ENCODE measurements at regions not wholly inside any gene's neighbourhood (a gene's known extent, or its start where the extent isn't known, plus 50 kb on each side); places are given as distances from the start of the nearest gene placed in this dataset.

DNA sequence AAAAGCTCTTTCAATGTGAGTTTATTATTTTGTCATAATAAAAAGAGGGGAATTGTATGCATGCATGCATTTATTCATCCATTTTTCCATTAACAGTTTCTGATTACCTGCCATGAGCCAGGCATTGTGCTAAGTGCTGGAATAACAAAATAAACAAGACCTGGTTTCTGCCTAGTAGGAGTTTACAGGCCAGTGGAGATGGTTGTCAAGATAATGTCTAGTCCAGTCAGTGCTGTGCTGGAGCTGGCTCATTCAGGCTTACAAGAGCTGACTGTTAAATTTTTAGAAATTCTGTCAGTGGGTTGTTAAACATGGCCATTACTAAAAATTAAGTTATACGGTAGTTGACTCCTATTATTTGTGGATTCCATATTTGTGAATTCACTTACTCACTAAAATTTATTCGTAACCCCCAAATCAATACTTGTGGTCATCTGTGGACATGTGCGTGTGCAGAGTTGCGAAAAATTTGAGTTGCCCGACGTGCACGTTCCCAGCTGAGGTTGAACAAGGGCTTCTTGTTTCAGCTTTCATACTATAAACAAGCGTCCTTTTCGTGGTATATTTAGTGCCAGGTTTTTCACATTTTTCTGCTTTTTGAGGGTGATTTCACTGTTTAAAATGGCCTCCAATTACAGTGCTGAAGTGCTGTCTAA, 172.3 kb upstream of the RPS6KA3 start:
- H3K4me3 ChIP-seq (ENCODE audit: control insufficient read depth, low read depth, low read length), result no peak overlapping the region
- DNase-seq (ENCODE audit: low read depth), result no peak

DNA sequence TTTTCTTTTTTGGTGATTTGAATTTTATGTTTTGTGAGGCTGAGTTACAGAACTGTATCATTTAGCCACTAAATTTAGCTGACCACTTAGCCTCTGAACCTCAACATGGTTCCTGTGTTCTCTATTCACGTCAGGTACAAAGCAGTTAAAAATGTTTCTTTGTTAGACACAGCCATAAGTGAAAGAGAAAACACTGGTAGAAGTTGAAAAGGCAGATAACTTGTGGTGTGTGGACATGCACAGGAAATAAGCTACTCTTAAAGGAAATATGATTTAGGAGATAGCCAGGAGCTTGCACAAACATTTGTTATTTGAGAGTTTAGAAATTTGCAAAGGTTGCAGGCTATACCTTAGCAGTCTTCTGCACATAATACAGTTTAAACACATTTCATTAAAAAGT, 171.0 kb upstream of the RPS6KA3 start:
- H3K4me3 ChIP-seq (ENCODE audit: control insufficient read depth, low read depth, low read length), result no peak overlapping the region
- DNase-seq (ENCODE audit: low read depth), result no peak
- TF ChIP-seq, protein P1, sequence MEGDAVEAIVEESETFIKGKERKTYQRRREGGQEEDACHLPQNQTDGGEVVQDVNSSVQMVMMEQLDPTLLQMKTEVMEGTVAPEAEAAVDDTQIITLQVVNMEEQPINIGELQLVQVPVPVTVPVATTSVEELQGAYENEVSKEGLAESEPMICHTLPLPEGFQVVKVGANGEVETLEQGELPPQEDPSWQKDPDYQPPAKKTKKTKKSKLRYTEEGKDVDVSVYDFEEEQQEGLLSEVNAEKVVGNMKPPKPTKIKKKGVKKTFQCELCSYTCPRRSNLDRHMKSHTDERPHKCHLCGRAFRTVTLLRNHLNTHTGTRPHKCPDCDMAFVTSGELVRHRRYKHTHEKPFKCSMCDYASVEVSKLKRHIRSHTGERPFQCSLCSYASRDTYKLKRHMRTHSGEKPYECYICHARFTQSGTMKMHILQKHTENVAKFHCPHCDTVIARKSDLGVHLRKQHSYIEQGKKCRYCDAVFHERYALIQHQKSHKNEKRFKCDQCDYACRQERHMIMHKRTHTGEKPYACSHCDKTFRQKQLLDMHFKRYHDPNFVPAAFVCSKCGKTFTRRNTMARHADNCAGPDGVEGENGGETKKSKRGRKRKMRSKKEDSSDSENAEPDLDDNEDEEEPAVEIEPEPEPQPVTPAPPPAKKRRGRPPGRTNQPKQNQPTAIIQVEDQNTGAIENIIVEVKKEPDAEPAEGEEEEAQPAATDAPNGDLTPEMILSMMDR (IDR thresholded peaks at IDR 0.05; ENCODE audit: control insufficient read depth, insufficient read depth, low read depth, low read length, missing control alignments), result no peak

More for the DNA sequence above, 172.3 kb upstream of the RPS6KA3 start:
- TF ChIP-seq, protein P1 (IDR thresholded peaks at IDR 0.05; ENCODE audit: control insufficient read depth, insufficient read depth, low read depth, low read length, missing control alignments), result no peak

DNA sequence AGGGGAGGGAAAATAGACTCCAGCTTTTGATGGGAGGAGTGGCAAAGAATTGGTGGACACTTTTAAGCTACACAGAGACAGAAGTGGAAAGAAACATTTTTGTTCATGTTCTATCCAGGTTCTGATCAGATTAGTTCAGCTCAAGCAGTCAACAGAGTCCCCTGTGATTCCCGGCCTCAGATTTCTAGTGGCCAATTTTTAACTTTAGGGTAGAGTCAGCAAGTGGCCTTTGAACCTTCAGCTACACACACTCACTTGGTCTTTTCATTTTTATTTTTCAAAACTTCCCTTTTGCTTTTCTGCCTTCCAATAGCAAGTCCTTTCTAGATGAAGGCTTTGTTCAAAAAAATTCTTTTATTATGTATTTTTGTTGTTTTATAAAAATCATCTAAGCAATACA, 169.2 kb upstream of the RPS6KA3 start:
- TF ChIP-seq, protein P1 (IDR thresholded peaks at IDR 0.05; ENCODE audit: control insufficient read depth, insufficient read depth, low read depth, low read length, missing control alignments), result no peak
- no peak overlapping the region for H3K4me3 ChIP-seq (ENCODE audit: control insufficient read depth, low read depth, low read length)
- DNase-seq (ENCODE audit: low read depth), result no peak

DNA sequence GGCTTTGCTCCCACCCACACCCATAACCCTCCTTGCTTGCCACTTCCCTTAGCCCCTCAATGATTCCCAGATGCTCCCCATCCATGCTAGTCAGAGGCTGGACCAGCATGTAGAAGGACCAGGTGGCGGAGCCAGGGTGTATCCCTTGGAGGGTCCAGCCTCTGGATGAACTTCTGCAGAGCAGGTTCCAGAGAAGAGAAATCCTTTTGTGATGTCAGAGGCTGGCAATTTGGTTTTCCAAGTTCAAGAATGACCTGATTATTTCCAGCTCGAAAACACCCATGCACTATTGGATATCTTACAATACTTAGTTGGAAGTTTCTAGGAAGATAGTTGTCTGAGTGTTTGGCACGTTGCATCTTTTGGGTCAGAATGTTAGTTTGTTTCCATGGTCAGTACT, 168.3 kb upstream of the RPS6KA3 start:
- H3K4me3 ChIP-seq (ENCODE audit: control insufficient read depth, low read depth, low read length), result no peak overlapping the region
- DNase-seq (ENCODE audit: low read depth), result no peak
- TF ChIP-seq, protein P1 (IDR thresholded peaks at IDR 0.05; ENCODE audit: control insufficient read depth, insufficient read depth, low read depth, low read length, missing control alignments), result no peak

DNA sequence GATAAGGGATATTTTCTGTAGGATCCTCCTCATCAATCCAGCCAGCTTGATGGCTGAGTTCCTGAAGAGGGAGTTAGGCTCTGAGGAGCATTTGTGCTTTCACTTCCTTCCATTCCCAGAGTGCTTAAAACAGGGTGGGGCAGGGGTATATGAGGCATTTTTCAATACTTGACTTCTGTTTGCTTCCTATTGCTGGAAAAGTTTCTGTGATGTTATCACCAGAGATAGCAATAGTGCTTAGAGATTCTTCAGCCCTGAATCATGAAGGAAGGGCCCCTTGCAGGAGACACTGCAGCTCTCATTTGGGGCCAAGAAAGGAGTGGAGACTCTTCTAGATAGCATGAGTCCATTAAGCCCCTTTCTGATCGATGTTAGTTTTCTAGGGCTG, 166.7 kb upstream of the RPS6KA3 start:
- no peak overlapping the region for H3K4me3 ChIP-seq (ENCODE audit: control insufficient read depth, low read depth, low read length)
- DNase-seq (ENCODE audit: low read depth), result no peak
- TF ChIP-seq, protein P1 (IDR thresholded peaks at IDR 0.05; ENCODE audit: control insufficient read depth, insufficient read depth, low read depth, low read length, missing control alignments), result no peak

DNA sequence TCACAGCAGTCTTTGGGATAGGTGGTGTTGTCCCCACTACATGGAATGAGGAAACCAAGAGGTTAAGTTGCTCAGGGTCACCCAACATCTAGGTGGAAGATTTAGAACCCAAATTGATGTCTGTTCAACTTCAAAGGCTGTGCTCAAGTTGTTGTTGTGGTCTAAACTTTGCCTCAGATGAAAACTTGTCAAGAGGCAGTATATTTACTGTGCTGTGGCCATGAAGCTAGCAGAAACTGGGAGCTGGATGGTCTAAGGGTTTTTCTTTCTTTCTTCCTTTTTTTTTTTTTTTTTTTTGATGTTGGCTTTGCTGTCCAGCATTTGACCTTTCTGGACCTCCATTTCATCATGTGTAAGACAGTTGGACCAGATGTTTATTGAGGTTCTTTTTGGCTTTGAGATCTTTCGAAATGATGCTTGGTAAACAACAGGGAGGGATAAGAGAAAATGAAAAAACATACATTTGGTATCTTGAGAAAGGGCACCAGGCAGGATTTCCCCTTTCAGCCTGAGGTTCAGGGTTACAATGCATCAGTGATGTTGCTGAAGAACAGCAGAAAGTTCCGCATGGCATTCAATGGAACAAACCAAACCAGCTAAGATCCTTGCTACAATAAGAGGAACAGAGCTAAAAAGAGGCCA, 166.2 kb upstream of the RPS6KA3 start:
- TF ChIP-seq, protein P1 (IDR thresholded peaks at IDR 0.05; ENCODE audit: control insufficient read depth, insufficient read depth, low read depth, low read length, missing control alignments), result no peak
- H3K4me3 ChIP-seq (ENCODE audit: control insufficient read depth, low read depth, low read length), result no peak overlapping the region
- no peak for DNase-seq (ENCODE audit: low read depth)
